ENCODE measurements at regions not wholly inside any gene's neighbourhood (a gene's known extent, or its start where the extent isn't known, plus 50 kb on each side); places are given as distances from the start of the nearest gene placed in this dataset.

GRCh38 chr2:80938463-80938862, 633.9 kb upstream of the LRRTM1 start:
- TF ChIP-seq, protein P1, sequence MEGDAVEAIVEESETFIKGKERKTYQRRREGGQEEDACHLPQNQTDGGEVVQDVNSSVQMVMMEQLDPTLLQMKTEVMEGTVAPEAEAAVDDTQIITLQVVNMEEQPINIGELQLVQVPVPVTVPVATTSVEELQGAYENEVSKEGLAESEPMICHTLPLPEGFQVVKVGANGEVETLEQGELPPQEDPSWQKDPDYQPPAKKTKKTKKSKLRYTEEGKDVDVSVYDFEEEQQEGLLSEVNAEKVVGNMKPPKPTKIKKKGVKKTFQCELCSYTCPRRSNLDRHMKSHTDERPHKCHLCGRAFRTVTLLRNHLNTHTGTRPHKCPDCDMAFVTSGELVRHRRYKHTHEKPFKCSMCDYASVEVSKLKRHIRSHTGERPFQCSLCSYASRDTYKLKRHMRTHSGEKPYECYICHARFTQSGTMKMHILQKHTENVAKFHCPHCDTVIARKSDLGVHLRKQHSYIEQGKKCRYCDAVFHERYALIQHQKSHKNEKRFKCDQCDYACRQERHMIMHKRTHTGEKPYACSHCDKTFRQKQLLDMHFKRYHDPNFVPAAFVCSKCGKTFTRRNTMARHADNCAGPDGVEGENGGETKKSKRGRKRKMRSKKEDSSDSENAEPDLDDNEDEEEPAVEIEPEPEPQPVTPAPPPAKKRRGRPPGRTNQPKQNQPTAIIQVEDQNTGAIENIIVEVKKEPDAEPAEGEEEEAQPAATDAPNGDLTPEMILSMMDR (IDR thresholded peaks at IDR 0.05): no peak
- no peak for TF ChIP-seq POLR2A (IDR thresholded peaks at IDR 0.05)

Data from upper lobe of left lung (tissue), 4 donors.